OCI-LY3 (cell line): ENCODE measurements at regions not wholly inside any gene's neighbourhood (a gene's known extent, or its start where the extent isn't known, plus 50 kb on each side); places are given as distances from the start of the nearest gene placed in this dataset.

ENCODE experiments used
- H2AFZ ChIP-seq: fragments of 200-600, 300-600 bp; shearing (Covaris generic); 2 replicates; pipeline ENCODE4 v1.6.0; 2014; ENCODE audit warnings: antibody characterized with exemption, low read depth, low read length
- H3K27ac ChIP-seq: fragments of 200-600, 300-600 bp; sonication (generic); 2 replicates; pipeline ENCODE4 v1.5.1; 2014; ENCODE audit warnings: mild to moderate bottlenecking, low read length, moderate library complexity, mixed read lengths
- H3K27me3 ChIP-seq: fragments of 200-600, 300-600 bp; sonication (generic); 2 replicates; pipeline ENCODE4 v1.6.1; 2014; ENCODE audit warnings: low read depth, low read length, mixed read lengths
- H3K36me3 ChIP-seq: fragments of 200-600, 300-600 bp; sonication (generic); replicated peaks from 2 replicates; pipeline ENCODE3; 2014; ENCODE audit warnings: low read depth, low read length, mixed read lengths
- H3K4me1 ChIP-seq: fragments of 300-600, 200-600 bp; sonication (generic); 2 replicates; pipeline ENCODE4 v1.6.1; 2014; ENCODE audit warnings: low read length, mixed read lengths
- H3K4me2 ChIP-seq: fragments of 200-600, 300-600 bp; sonication (generic); 2 replicates; pipeline ENCODE4 v1.6.1; 2014; ENCODE audit warnings: low read length, mixed read lengths
- H3K4me3 ChIP-seq: fragments of 300-600, 200-600 bp; sonication (generic); 2 replicates; pipeline ENCODE4 v1.5.1; 2014; ENCODE audit warnings: antibody characterized with exemption, mild to moderate bottlenecking, low read length, moderate library complexity
- H3K79me2 ChIP-seq: fragments of 300-600, 200-600 bp; shearing (Covaris generic); 2 replicates; pipeline ENCODE4 v1.6.1; 2014; ENCODE audit warnings: mild to moderate bottlenecking, low read length, mixed read lengths
- H3K9ac ChIP-seq: fragments of 300-600, 200-600 bp; shearing (Covaris generic); 2 replicates; pipeline ENCODE4 v1.6.0; 2014; ENCODE audit warnings: mild to moderate bottlenecking, low read length, moderate library complexity
- H3K9me3 ChIP-seq: fragments of 200-600, 300-600 bp; shearing (Covaris generic); 2 replicates; pipeline ENCODE4 v1.6.1; 2014; ENCODE audit warnings: low read length, mixed read lengths; ENCODE audit not compliant: insufficient read depth
- H4K20me1 ChIP-seq: fragments of 200-600, 300-600 bp; sonication (generic); 2 replicates; pipeline ENCODE4 v1.6.1; 2016; ENCODE audit warnings: low read length, mixed read lengths; ENCODE audit not compliant: insufficient read depth
- EZH2phosphoT487 ChIP-seq: fragments of 200-600 bp; shearing (Covaris generic); IDR thresholded peaks from 2 replicates; pipeline ENCODE4 v1.6.1; 2018; ENCODE audit warnings: antibody characterized with exemption, mixed run types, low read depth
- TF ChIP-seq, protein P1 (sequence below): fragments of 200-600, 300-600 bp; sonication (generic); IDR thresholded peaks from 2 replicates; pipeline ENCODE4 v1.5.1; 2014; ENCODE audit warnings: antibody characterized with exemption, low read length, low read depth

DNA sequence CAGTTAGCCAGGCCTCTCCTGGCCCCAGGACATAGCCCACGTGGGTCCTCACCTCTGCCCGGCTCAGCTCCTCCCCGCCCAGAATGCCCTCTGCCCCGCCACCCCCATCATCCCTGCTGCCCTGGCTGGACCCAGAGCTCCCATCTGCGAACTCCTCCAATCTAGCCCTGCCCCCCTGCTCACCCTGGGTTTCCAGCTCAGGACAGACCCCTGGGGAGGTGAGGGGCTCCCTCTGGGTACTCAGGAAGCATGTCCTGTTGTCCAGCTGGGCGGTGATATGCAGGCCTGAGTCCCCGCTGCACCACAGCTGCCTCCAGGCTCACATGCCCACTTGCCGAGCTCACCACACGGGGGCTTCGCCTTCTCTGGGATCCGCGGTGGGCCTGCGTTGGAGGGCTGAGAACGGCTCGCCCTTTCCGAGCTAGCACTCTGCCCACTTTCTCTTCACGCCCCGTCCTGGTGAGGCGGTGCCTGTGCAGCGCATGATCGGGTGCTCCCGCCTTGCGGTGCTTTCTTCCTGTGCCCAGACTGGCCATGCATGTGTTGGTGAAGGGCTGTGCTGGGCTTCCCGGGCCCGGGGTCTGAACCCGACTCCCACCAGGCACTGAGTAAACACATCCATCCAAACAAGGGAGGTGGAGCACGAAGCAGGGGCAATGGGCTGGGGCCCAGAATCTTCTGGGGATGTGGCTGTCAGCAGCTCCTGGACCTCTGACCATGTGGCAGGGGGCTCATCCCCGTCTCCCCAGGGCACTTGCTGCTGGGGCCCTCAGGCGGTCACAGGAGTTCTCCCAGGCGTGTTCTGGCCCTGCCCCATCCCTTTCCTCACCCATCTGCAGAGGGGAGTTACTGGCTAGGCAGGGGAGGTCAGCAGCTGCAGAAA, 74.3 kb downstream of the RGS12 start:
- Histone ChIP-seq H3K36me3 (no peaks in the 10 kb centered on the region), H2AFZ (no peak overlapping the region), H3K4me1 (peaks cover 23% of the 10 kb centered on the region), H4K20me1 (no peaks in the 10 kb centered on the region), H3K79me2 (no peaks in the 10 kb centered on the region), H3K27me3 (peaks cover 35% of the 10 kb centered on the region), H3K4me3 (no peak overlapping the region), H3K4me2 (no peak overlapping the region), H3K9me3 (no peaks in the 10 kb centered on the region), H3K27ac (no peak overlapping the region), H3K9ac (no peak overlapping the region)
- TF ChIP-seq, protein P1, sequence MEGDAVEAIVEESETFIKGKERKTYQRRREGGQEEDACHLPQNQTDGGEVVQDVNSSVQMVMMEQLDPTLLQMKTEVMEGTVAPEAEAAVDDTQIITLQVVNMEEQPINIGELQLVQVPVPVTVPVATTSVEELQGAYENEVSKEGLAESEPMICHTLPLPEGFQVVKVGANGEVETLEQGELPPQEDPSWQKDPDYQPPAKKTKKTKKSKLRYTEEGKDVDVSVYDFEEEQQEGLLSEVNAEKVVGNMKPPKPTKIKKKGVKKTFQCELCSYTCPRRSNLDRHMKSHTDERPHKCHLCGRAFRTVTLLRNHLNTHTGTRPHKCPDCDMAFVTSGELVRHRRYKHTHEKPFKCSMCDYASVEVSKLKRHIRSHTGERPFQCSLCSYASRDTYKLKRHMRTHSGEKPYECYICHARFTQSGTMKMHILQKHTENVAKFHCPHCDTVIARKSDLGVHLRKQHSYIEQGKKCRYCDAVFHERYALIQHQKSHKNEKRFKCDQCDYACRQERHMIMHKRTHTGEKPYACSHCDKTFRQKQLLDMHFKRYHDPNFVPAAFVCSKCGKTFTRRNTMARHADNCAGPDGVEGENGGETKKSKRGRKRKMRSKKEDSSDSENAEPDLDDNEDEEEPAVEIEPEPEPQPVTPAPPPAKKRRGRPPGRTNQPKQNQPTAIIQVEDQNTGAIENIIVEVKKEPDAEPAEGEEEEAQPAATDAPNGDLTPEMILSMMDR: no peak
- no peak for TF ChIP-seq EZH2phosphoT487

DNA sequence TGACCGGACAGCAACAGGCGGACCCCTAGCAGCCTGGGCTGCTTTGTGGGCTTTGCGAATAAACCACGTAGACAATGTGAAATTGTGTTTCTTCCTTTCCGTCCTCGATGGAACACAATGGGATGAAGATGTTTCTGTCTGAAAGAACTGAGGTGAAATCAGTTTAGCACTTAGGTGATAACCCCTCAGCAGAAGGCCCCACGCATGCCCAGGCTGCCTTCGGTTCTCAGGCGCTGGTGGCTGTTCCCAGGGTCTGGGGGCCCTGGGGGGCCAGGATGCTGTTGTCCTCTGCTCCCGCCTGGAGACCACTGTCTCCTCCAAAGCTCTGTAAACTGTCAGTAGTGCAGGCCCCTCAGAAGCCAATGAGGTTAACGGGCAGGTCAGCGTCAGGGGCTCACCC, 73.9 kb upstream of the HGFAC start:
- peaks cover 31% of the 10 kb centered on the region for H3K4me1 ChIP-seq

DNA sequence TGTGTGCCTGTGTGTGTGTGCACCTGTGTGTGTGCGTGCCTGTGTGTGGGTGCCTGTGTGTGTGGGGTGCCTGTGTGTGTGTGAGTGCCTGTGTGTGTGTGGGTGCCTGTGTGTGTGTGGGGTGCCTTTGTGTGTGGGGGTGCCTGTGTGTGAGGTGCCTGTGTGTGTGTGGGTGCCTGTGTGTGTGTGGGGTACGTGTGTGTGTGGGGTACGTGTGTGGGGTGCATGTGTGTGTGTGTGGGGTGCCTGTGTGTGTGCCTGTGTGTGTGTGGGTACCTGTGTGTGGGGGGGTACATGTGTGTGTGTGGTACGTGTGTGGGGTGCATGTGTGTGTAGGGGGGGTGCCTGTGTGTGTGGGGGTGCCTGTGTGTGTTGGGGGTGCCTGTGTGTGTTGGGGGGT, 73.4 kb upstream of the HGFAC start:
- Histone ChIP-seq H2AFZ (no peak overlapping the region), H3K4me3 (no peak overlapping the region), H3K9ac (no peak overlapping the region), H3K27ac (no peak overlapping the region), H3K9me3 (no peaks in the 10 kb centered on the region), H3K36me3 (no peaks in the 10 kb centered on the region), H3K27me3 (peaks cover 39% of the 10 kb centered on the region), H4K20me1 (no peaks in the 10 kb centered on the region), H3K79me2 (no peaks in the 10 kb centered on the region), H3K4me2 (no peak overlapping the region), H3K4me1 (peaks cover 35% of the 10 kb centered on the region)
- TF ChIP-seq, protein P1: no peak

More for the DNA sequence above, 73.9 kb upstream of the HGFAC start:
- H3K36me3 ChIP-seq: no peaks in the 10 kb centered on the region
- H3K27me3 ChIP-seq: peaks cover 39% of the 10 kb centered on the region
- TF ChIP-seq EZH2phosphoT487: no peak
- TF ChIP-seq, protein P1: no peak
- no peak overlapping the region for H3K27ac ChIP-seq
- H3K4me2 ChIP-seq: no peak overlapping the region
- no peaks in the 10 kb centered on the region for H3K9me3 ChIP-seq
- no peaks in the 10 kb centered on the region for H4K20me1 ChIP-seq
- H2AFZ ChIP-seq: no peak overlapping the region
- H3K4me3 ChIP-seq: no peak overlapping the region
- no peak overlapping the region for H3K9ac ChIP-seq
- no peaks in the 10 kb centered on the region for H3K79me2 ChIP-seq

DNA sequence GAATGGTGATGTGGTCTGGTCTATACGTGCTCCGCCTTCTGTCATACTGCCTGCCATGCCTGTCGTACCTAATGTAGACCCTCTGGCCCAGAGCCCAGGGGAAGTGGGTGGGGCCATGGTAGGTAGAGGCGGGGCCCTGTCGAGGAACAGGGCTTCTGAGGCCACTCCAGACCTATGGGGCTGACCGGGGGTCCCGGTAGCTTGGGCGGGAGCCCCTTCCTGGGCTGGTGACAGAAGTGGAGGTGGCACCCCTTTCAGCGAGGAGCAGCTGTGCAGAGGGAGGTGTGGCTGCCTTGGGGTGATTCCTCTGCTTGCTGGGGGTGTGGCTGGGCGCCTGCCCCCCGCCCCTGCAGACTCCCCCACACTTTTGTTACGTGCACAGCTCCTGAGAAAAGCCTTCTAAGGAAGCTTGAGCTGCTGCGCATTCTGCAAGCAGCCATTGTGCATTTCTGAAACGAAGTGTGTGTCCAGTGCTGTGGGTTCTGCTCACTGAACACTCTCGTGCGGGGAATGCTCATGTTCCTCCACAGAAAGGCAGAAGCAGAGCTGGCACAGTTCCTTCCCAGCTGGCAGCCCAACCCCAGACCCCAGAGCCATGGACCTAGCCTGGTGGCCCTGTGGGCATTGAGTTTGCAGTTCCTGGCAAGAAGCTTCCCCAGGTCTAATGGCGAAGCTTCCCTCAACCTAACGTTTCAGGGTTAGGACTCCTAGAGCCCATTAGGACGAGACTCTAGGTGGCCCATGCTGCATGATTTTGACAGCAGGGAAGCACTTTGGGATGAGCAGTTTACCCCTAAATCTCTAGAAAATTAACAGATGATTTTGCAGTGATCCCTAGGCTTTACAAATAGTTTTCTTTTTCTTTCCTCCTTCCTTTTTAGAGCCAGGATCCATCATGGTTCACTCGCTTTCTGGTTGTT, 72.7 kb upstream of the HGFAC start:
- Histone ChIP-seq H2AFZ (no peak overlapping the region), H3K9me3 (no peaks in the 10 kb centered on the region), H3K4me3 (peak overlapping the region; percentile 46; the same call in 1 of the 2 replicates), H3K4me1 (peaks cover 39% of the 10 kb centered on the region), H4K20me1 (no peaks in the 10 kb centered on the region), H3K79me2 (no peaks in the 10 kb centered on the region), H3K36me3 (no peaks in the 10 kb centered on the region), H3K27me3 (peaks cover 39% of the 10 kb centered on the region), H3K4me2 (peak overlapping the region; percentile 60), H3K9ac (no peak overlapping the region), H3K27ac (no peak overlapping the region)
- TF ChIP-seq EZH2phosphoT487: no peak
- TF ChIP-seq, protein P1: no peak
